ENCODE measurements at regions not wholly inside any gene's neighbourhood (a gene's known extent, or its start where the extent isn't known, plus 50 kb on each side); places are given as distances from the start of the nearest gene placed in this dataset.

DNA sequence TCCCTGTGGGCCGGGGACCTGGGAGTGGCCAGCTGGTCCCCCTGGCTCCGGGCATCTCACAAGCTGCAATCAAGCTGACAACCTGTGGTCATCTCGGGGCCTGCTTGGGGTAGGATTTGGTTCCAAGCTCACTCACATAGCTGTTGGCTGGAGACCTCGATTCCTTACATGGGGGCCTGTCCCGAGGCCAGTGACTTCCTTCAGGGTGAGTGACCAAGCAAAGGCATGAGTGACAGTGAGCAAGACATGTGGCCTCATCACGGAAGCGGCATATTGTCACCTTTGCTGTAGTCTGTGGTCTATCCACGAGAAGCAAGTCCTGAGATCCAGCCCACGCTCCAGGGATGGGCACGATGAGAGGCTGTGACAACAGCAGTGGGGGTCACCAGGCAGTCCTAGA is 131.4 kb upstream of the ID2 start:
- no peak overlapping the region for H3K4me3 ChIP-seq (ENCODE audit: low read depth, low read length)
- TF ChIP-seq CTCF (IDR thresholded peaks at IDR 0.05; ENCODE audit: low read depth, low read length), result no peak

GRCh38 chr2:8550937-8551621 is 130.8 kb upstream of the ID2 start:
- no peak for TF ChIP-seq CTCF (IDR thresholded peaks at IDR 0.05; ENCODE audit: low read depth, low read length)
- H3K4me3 ChIP-seq (ENCODE audit: low read depth, low read length), result no peak overlapping the region

- no peak overlapping the region for H3K4me3 ChIP-seq (ENCODE audit: low read depth, low read length)
- TF ChIP-seq CTCF (IDR thresholded peaks at IDR 0.05; ENCODE audit: low read depth, low read length), result no peak
Measured at GRCh38 chr2:8551622-8552074, 130.2 kb upstream of the ID2 start.

DNA sequence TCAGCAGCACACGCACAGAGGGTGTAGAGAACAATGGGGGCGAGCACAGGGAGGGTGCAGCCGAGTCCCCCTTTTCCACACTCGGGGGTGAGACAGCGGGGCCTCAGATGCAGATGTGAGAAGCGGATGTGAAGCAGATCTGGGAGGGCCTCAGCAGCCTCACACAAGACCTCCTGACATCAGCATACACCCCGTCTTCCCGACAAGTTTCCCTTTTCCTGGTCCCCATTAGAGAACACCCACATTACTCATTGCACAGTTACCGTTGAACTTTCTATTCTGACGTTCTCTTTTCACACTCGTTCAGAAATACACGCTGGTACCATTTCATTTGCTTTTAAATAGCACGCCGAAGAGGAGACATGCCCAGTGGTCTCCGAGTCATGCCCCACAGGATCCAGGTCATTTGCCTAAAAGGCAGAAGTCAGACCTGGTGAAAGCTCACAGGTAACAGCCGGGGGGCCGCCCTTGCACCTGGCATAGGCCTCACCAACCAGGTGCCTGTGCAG is 129.5 kb upstream of the ID2 start:
- no peak overlapping the region for H3K4me3 ChIP-seq (ENCODE audit: low read depth, low read length)
- no peak for TF ChIP-seq CTCF (IDR thresholded peaks at IDR 0.05; ENCODE audit: low read depth, low read length)

DNA sequence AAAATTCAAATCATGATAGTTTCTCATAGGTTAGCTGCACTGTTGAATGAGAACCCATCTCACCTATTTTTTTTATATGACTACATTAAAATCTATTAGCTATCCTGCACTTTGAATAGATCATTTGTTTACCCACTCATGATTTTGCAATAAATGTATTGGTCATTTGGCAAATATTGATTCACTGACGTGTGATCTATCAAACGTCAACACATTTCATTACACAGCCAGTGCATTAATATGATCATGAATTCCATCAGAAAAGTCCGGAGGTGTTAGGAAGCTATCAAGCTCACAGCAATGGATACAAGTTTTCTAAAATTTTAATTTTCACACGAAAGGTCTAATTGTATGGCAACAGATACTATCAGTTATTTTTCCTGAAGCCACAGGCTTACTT is 128.2 kb upstream of the ID2 start:
- TF ChIP-seq CTCF (IDR thresholded peaks at IDR 0.05; ENCODE audit: low read depth, low read length), result no peak
- H3K4me3 ChIP-seq (ENCODE audit: low read depth, low read length), result no peak overlapping the region

DNA sequence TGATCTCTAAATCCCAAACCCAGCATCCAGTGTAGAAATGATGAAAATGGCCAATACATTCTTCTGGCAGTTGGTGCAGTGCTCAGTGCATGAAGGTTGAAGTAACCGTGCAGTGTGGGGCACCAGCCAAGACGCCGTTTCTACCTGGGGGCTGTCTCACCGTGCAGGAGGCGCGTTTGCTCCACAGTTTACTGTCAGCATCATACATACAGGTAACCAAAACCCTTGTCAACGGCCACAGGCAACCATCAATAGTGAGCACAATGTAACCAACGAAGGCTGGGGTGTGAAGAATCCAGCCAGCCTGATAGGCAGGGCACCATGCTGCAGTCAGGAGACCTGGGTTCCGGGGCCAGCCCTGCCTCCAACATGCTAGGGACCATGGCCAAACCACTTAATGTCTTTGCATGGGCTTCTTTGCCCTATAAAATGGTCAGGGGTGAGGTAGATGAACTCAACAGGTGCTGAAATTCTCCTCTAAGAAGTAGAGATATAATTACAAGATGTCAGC is 127.5 kb upstream of the ID2 start:
- no peak for TF ChIP-seq CTCF (IDR thresholded peaks at IDR 0.05; ENCODE audit: low read depth, low read length)
- H3K4me3 ChIP-seq (ENCODE audit: low read depth, low read length), result no peak overlapping the region

DNA sequence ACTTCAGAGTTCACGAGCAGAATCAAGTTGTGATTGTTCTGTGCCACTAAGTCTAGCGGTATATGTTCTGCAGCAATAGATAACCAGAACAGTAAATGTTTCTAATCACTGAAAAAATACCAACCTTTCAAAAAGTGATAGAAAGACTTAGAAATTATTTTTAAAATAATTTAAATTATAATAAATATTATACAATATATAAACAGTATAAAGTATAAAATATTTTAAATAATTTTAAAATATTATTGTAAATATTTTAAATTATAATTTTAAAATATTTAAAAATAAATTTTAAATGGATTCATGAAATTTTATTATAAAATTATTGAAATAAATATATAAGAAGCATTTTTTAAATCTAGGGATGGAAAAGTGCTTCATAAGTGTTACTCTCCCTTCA is 126.3 kb upstream of the ID2 start:
- TF ChIP-seq CTCF (IDR thresholded peaks at IDR 0.05; ENCODE audit: low read depth, low read length), result no peak
- H3K4me3 ChIP-seq (ENCODE audit: low read depth, low read length), result no peak overlapping the region
